HG02852 (cell line): ENCODE measurements at regions not wholly inside any gene's neighbourhood (a gene's known extent, or its start where the extent isn't known, plus 50 kb on each side); places are given as distances from the start of the nearest gene placed in this dataset.

Source experiments
- ATAC-seq: cut with Tn5 transposase; IDR thresholded peaks from one replicate; pipeline ENCODE4 v1.9.1; 2021; ENCODE audit warnings: mild to moderate bottlenecking, moderate library complexity; ENCODE audit not compliant: unreplicated experiment

- ATAC-seq, result no peak
These were observed 839.9 kb downstream of the BCL11A start for GRCh38 chr2:59713577-59713976.

DNA sequence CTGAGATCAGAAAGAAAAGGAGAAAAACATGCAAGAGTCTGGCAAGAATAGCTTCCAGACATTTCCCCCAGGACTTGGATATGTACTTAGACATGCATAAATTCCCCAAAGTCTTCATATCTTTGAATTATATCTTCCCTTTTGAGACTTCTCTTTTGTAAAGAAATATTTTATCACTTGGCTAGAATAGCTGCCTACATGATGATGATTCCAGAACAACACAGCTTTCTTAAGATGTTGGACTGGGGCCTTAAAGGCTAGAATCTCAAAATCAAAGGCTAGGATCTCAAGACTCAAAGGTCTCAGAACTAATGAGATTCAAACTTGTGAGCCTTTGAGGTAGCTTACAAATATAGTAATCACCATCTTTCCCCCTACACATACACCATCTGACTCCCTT is 842.3 kb downstream of the BCL11A start:
- no peak for ATAC-seq

DNA sequence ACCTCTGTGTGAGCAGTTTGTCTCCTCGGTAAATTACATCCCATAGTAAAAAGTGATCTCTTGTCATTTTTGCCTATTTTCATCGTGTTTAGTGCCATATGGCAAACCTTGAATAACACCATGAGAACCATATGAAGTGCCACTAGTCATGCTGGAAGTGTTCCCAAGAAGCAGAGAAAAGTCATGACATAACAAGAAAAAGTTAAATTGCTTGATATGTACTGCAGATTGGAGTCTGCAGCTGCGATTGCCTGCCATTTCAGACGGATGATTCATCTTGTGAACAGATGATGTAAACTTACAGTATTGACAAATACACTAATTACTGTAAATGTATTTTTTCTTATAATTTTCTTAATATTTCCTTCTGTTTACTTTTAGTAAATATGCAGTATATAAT is 846.7 kb downstream of the BCL11A start:
- ATAC-seq, result no peak

GRCh38 chr2:59703796-59704195 is 849.7 kb downstream of the BCL11A start:
- ATAC-seq, result no peak

DNA sequence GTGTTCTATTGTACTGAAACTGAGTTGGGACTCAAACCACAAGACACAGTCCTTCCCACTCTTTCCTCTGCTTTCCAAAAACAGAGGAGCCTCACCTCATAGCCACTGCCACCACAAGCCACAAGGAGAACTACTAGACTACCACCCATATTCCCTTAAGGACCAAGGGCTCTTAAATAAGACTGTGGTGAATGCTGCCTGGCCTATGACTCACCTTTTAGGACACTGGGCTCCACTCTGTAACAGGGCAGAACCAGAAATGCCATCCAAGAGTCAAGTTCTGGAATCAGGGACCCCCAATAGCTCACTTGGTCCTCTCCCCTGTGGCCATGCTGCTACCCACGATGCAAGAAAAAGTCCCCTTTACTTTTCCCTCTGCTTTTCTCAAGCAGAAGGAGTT is 851.4 kb downstream of the BCL11A start:
- no peak for ATAC-seq

GRCh38 chr2:59701271-59701994 is 852.0 kb downstream of the BCL11A start:
- no peak for ATAC-seq

DNA sequence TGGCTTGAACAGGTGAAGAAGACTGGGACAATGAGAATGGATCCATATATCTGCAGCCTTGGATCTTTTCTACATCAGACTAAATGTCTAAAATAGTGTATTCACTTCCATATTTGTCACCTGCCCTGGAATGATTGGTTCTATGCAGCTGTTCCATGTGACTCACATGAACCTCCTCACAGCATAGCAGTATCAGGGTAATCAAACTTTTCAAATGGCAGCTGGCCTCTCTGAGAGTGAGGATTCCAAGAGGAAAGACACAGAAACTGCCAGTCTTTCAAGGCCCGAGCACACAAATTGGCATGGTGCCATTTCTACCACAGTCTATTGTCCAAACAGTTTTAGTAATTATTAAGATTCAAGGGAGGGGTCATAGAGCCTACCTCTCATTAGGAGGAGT is 859.3 kb downstream of the BCL11A start:
- no peak for ATAC-seq

GRCh38 chr2:59693231-59693959 is 860.1 kb downstream of the BCL11A start:
- no peak for ATAC-seq

- no peak for ATAC-seq
These were observed 861.8 kb downstream of the BCL11A start for GRCh38 chr2:59691518-59692190.

GRCh38 chr2:59690849-59691248 is 862.6 kb downstream of the BCL11A start:
- no peak for ATAC-seq

DNA sequence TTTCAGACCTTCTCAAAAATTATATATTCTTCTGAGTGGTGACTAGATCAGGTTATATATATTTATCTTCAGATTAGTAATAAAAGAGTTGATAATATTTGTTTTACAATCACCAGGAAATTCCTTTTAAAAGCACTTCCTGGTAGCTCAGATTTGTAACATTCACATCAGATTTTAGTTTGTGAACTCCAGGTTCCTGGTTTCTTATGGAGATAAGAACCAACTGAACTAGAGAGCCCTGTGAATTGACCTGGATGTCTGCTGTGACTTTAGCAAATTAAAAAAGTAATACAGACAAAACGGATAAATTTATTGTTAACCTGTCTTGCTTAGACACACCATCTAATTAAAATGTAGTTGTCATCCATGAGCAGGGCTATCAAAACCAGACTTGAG is 868.7 kb downstream of the BCL11A start:
- no peak for ATAC-seq

- no peak for ATAC-seq
These were observed 869.2 kb downstream of the BCL11A start for GRCh38 chr2:59684116-59684770.

DNA sequence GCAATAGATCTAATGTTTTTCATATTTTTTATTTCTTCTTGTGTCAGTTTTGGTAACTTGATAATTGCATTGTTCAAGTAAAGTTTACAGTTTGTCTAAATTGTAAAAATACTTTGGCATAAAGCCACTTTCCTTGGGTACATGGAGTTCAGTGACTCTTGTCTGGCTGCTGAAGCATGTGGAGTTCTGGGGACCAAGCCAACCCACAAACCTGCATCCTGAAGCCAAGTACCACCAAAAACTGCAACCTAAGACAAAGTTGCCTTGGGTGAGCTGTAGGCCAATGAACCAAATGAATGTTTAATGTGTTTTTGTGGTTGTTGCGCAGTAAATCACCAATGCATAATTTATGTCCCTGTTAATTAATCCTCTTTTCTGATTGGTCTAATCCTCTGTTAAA is 872.6 kb downstream of the BCL11A start:
- ATAC-seq, result no peak

DNA sequence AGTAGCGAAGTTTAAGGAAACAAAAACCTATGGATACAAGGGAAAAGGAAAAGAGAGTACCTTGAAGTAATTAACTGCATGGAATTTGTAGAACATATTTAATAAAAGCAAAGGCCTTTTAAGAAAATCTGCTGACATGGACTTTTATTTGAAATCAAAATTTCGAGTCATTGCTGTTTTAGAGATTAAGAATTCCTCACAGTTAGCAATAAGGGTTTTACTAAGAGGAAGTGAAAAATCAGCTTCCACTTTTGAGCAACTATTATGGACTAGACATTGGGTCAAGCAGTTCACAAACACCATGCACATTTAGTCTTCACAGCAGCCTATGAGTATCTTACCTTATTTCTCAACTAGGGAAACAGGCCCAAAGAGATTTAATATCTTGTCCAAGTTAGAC is 876.3 kb downstream of the BCL11A start:
- no peak for ATAC-seq

GRCh38 chr2:59674100-59674499 is 879.4 kb downstream of the BCL11A start:
- no peak for ATAC-seq

DNA sequence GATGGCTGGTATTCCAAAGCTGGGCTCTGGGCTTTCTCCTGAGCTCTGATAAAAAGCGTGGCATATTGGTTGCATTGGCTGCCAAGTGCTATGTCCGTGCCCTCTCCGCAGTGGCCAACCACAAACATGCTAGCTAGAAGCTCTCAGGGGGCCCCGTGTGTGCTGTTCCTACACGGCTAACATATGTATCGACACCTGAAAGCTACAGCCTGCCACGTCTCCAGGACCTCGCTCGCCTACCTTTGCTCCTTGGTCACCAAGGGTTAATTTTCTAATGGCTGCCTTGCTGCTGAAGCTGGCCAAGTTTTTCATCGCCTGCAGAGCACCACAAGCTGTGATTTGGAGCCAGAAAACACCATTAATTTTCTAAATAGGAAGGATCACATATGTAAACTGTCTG is 888.4 kb downstream of the BCL11A start:
- ATAC-seq, result no peak

DNA sequence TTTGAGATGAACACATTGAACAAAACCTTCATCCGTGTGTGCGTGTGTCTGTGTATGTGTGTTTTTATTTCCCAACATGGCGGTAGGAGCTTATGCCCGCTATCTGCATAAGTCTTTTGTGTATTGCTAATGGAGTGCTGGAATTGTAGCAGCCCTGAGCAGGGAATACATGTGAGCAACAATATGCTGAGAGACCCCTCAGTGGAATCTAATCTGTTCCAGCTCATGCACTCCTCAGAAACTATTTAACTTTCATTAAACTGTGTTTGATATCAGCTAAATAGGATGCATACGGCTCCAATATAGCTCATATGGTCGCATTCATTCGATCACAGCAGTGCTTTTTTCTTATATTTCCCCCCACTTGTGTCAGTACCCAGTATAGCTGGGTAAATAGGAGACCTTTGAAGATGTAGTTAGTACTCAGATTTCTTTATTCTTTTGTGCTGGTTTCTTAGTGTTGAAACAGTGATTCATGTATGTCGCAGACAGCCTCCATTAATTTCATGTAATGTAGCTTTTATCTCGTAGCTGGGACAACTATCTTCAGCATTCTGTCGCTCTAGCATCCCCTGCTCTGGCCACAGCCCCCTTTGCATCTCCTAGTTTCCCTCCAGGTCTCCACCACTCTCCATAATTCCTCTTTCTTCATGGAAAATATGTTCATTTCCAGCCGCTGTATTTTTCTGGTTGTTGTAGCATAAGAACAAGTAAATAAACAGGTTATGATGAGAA is 891.2 kb downstream of the BCL11A start:
- no peak for ATAC-seq

GRCh38 chr2:59660262-59660661 is 893.2 kb downstream of the BCL11A start:
- no peak for ATAC-seq

- no peak for ATAC-seq
These were observed 894.4 kb downstream of the BCL11A start for GRCh38 chr2:59658906-59659635.

GRCh38 chr2:59655809-59656208 is 897.6 kb downstream of the BCL11A start:
- no peak for ATAC-seq
